Transverse colon (tissue), 4 donors: ENCODE measurements at regions not wholly inside any gene's neighbourhood (a gene's known extent, or its start where the extent isn't known, plus 50 kb on each side); places are given as distances from the start of the nearest gene placed in this dataset.

Source experiments
- DNase-seq: peaks from one replicate; pipeline ENCODE4 v3.0.0-alpha.2; 2019
- H3K27ac ChIP-seq, 4 donors: fragments of 200-600 bp; sonication (generic); 2 replicates each; pipeline ENCODE4 v1.5.1; 2016 to 2018; ENCODE audit warnings: inconsistent platforms in 4 of 4
- H3K27me3 ChIP-seq: fragments of 200-600 bp; sonication (generic); 2 replicates; pipeline ENCODE4 v1.5.1; 2017; ENCODE audit warnings: inconsistent platforms
- H3K36me3 ChIP-seq, 4 donors: fragments of 200-600 bp; sonication (generic); 2 replicates each; pipeline ENCODE4 v1.5.1; 2017 to 2019; ENCODE audit warnings: inconsistent platforms in 4 of 4
- H3K4me1 ChIP-seq, 4 donors: fragments of 200-600 bp; sonication (generic); 2 replicates each; pipeline ENCODE4 v1.5.1; 2017 to 2020; ENCODE audit warnings: inconsistent platforms in 4 of 4
- H3K4me3 ChIP-seq, 4 donors: fragments of 200-600 bp; sonication (generic); 1 replicate in 1 of 4; 2 replicates in 3 of 4; pipeline versions ENCODE4 v1.5.1 to v1.6.1; 2017 to 2019; ENCODE audit warnings: inconsistent platforms in 4 of 4
- H3K9me3 ChIP-seq, 2 donors: fragments of 200-600 bp; sonication (generic); 2 replicates each; pipeline ENCODE4 v1.5.1; 2017 to 2019; ENCODE audit warnings: inconsistent platforms in 2 of 2
- EP300 ChIP-seq: sonication (generic); formaldehyde crosslinking; IDR thresholded peaks from one replicate; pipeline ENCODE4 v1.6.1; 2017; ENCODE audit warnings: antibody characterized with exemption, low read depth
- POLR2A ChIP-seq: fragments of 450-650 bp; IDR thresholded peaks from one replicate; pipeline ENCODE4 v1.6.1; 2016; ENCODE audit warnings: antibody characterized with exemption, mild to moderate bottlenecking, moderate library complexity
- POLR2AphosphoS5 ChIP-seq, 3 donors: sonication (generic); formaldehyde crosslinking; IDR thresholded peaks; one replicate each; pipeline ENCODE4 v1.6.1; 2016; ENCODE audit warnings: antibody characterized with exemption in 3 of 3
- WGBS, 2 donors: methylation state at CpG; one replicate each; pipeline ENCODE4 v1.1.5; 2018; ENCODE audit warnings: low coverage in 1 of 2; 5-methylcytosine and 5-hydroxymethylcytosine counted together
- in situ Hi-C, 4 donors: fragments of 200-750 bp; cut with MboI; loops; one replicate each; pipeline versions ENCODE4 v1.15.0 to v1.15.1; 2017; ENCODE audit warnings: low sequenced_read_pairs in 3 of 4, low pct_ligation_motif_present in 1 of 4, low pct_unique_long_range_greater_than_20kb in 1 of 4
- intact Hi-C: fragments of 100-400 bp; cut with DNase I; formaldehyde crosslinking; loops from one replicate; pipeline ENCODE4 v1.15.1; 2023; ENCODE audit warnings: low total_unique reads
- TF ChIP-seq, protein P1 (sequence below), 5 experiments: fragments of 200-600 bp in 3 of 5; fragments of 450-650 bp in 2 of 5; sonication (generic) in 3 of 5; IDR thresholded peaks; 1 replicate in 2 of 5; 2 replicates in 3 of 5; pipeline ENCODE4 v1.5.1; 2016 to 2017; ENCODE audit warnings: antibody characterized with exemption in 5 of 5, inconsistent platforms in 3 of 5, mild to moderate bottlenecking in 2 of 5, moderate library complexity in 1 of 5

DNA sequence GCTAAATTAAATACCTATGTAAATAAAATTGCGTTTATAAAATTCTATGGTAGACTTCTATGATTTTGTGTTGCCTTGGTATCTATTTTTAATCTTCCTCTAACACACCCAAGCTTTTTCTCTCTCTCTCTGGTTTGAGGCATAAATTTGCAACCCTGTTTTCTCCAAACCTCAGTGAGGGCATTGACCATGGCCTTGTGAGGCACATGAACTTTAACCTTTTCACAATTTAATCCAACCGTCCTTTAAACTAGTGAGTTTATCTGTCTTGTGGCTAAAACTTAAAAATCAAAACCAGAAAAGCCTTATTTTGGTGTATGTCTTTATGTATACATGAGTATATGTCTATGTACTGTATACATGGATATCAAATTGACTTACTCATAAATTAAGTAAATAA, 746.6 kb upstream of the B3GALT2 start:
- no peak overlapping the region for H3K4me3 ChIP-seq
- TF ChIP-seq, protein P1, sequence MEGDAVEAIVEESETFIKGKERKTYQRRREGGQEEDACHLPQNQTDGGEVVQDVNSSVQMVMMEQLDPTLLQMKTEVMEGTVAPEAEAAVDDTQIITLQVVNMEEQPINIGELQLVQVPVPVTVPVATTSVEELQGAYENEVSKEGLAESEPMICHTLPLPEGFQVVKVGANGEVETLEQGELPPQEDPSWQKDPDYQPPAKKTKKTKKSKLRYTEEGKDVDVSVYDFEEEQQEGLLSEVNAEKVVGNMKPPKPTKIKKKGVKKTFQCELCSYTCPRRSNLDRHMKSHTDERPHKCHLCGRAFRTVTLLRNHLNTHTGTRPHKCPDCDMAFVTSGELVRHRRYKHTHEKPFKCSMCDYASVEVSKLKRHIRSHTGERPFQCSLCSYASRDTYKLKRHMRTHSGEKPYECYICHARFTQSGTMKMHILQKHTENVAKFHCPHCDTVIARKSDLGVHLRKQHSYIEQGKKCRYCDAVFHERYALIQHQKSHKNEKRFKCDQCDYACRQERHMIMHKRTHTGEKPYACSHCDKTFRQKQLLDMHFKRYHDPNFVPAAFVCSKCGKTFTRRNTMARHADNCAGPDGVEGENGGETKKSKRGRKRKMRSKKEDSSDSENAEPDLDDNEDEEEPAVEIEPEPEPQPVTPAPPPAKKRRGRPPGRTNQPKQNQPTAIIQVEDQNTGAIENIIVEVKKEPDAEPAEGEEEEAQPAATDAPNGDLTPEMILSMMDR (IDR thresholded peaks at IDR 0.05) = no peak
- TF ChIP-seq POLR2AphosphoS5 (IDR thresholded peaks at IDR 0.05) (no peak), EP300 (no peak), POLR2A (no peak)
- intact Hi-C loops = no loop called here
- H3K4me1 ChIP-seq = no peaks in the 10 kb centered on the region
- in situ Hi-C loops = no loop called here
- H3K9me3 ChIP-seq = no peaks in the 10 kb centered on the region
- no peaks in the 10 kb centered on the region for H3K36me3 ChIP-seq
- no peaks in the 10 kb centered on the region for H3K27me3 ChIP-seq
- no peak overlapping the region for H3K27ac ChIP-seq
- 86 to 90% methylated on average over 2 of the region's 2 CpGs for WGBS, 2 donors
- DNase-seq = no peak

DNA sequence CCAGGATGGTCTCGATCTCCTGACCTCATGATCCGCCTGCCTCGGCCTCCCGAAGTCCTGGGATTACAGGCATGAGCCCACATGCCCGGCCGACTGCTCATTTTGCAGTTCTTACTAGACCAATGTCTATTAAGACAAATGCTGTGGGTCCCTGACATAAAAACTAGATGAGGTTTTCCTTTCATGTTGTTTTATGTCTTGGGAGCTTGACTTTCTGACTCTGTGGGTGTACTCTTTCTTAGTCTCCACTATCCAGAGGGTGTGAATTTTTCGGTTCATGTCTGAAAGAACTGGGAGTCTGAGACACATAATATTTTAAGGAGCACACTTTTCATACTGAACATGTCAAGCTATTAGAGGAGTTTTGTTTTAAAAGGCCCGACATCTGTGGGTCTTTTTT, 744.9 kb upstream of the B3GALT2 start:
- H3K27me3 ChIP-seq = no peaks in the 10 kb centered on the region

DNA sequence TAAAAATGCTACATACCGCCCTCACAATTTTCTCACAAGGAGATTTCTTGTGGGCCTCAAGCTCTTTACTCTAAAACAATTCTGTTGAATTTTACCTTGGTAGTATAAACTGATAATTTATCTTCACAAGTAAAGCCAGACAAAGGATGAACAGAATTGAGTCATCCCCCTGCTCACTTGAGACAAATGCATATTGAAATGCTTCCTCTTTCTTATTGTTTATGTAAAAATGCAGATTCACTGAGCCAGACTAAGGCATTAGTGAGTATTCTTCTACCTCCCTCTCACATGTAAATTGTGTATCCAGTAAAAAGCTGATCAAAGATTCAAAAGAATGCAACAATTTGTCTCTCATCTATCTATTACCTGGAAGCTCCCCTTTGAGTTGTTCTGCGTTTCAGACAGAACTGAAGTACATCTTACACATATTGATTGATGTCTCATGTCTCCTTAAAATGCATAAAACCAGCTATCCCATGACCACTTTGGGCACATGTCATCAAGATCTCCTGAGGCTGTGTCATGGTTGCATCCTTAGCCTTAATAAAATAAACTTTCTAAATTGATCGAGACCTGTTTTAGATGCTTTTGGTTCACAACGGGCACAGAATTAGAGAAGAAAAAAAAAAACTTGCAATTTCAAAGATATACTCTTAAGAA, 743.1 kb upstream of the B3GALT2 start:
- H3K4me1 ChIP-seq = no peaks in the 10 kb centered on the region
- H3K9me3 ChIP-seq = peaks cover 0 to 8% of the 10 kb centered on the region in 2 donors
- TF ChIP-seq POLR2AphosphoS5 (IDR thresholded peaks at IDR 0.05) (no peak), POLR2A (no peak), EP300 (no peak)
- TF ChIP-seq, protein P1 (IDR thresholded peaks at IDR 0.05) = no peak
- intact Hi-C loops (no loop called here), in situ Hi-C loops (no loop called here)
- H3K36me3 ChIP-seq = no peaks in the 10 kb centered on the region
- WGBS, 2 donors = 64 to 68% methylated on average over 4 of the region's 4 CpGs
- no peak overlapping the region for H3K4me3 ChIP-seq
- H3K27me3 ChIP-seq = no peaks in the 10 kb centered on the region
- no peak for DNase-seq
- no peak overlapping the region for H3K27ac ChIP-seq

More for the DNA sequence above, 744.9 kb upstream of the B3GALT2 start:
- intact Hi-C loops = no loop called here
- H3K36me3 ChIP-seq = no peaks in the 10 kb centered on the region
- WGBS, 2 donors = 90 to 94% methylated on average over 2 to 8 of the region's 8 CpGs
- H3K4me1 ChIP-seq = no peaks in the 10 kb centered on the region
- no peak overlapping the region for H3K4me3 ChIP-seq
- no peak for DNase-seq
- TF ChIP-seq POLR2AphosphoS5 (IDR thresholded peaks at IDR 0.05) = no peak
- TF ChIP-seq EP300 = no peak
- TF ChIP-seq, protein P1 (IDR thresholded peaks at IDR 0.05) = no peak
- no peak for TF ChIP-seq POLR2A
- H3K9me3 ChIP-seq = peaks cover 0 to 8% of the 10 kb centered on the region in 2 donors
- H3K27ac ChIP-seq = no peak overlapping the region
- in situ Hi-C loops = no loop called here

DNA sequence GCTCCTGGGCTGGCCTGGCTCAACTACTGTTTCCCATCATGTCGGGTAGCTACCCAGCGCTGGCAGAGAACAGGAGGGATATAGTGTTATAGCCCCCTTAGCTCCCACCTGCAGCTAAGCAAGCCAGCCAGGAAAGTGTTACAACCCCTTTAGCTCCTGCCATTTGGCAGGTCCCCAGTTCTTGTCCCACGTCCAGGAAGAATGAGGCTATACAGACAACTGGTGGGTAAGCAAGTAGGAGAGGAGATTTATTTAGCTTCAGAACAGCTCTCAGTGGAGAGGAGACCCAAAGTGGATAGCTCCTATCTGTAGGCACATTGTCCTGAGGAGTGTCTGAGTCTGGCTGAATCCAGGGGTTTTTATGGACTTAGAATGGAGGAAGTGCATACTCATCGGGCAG, 741.1 kb upstream of the B3GALT2 start:
- 0 to 49% methylated on average over 1 to 4 of the region's 4 CpGs for WGBS, 2 donors
- in situ Hi-C loops = no loop called here

More for the DNA sequence above, 741.1 kb upstream of the B3GALT2 start:
- DNase-seq = no peak
- Histone ChIP-seq H3K27ac (no peak overlapping the region), H3K4me3 (no peak overlapping the region), H3K27me3 (no peaks in the 10 kb centered on the region), H3K36me3 (no peaks in the 10 kb centered on the region), H3K4me1 (no peaks in the 10 kb centered on the region), H3K9me3 (peaks cover 0 to 8% of the 10 kb centered on the region in 2 donors)
- TF ChIP-seq POLR2A (no peak), EP300 (no peak), POLR2AphosphoS5 (IDR thresholded peaks at IDR 0.05) (no peak)
- TF ChIP-seq, protein P1 (IDR thresholded peaks at IDR 0.05) = no peak
- intact Hi-C loops = no loop called here
